PFSK-1 (cell line): ENCODE measurements at regions not wholly inside any gene's neighbourhood (a gene's known extent, or its start where the extent isn't known, plus 50 kb on each side); places are given as distances from the start of the nearest gene placed in this dataset.

Experiments
- POLR2AphosphoS5 ChIP-seq: IDR thresholded peaks from 2 replicates; pipeline ENCODE4 v1.6.1; 2012; ENCODE audit warnings: low read depth, mild to moderate bottlenecking, control low read depth, low read length, moderate library complexity
- SIN3A ChIP-seq: IDR thresholded peaks from 2 replicates; pipeline ENCODE4 v1.6.1; 2012; ENCODE audit warnings: mild to moderate bottlenecking, low read length, moderate library complexity, borderline replicate concordance; ENCODE audit not compliant: insufficient read depth
- TAF1 ChIP-seq: IDR thresholded peaks from 2 replicates; pipeline ENCODE4 v1.6.1; 2012; ENCODE audit warnings: low read length, control low read depth, borderline replicate concordance; ENCODE audit not compliant: insufficient read depth

DNA sequence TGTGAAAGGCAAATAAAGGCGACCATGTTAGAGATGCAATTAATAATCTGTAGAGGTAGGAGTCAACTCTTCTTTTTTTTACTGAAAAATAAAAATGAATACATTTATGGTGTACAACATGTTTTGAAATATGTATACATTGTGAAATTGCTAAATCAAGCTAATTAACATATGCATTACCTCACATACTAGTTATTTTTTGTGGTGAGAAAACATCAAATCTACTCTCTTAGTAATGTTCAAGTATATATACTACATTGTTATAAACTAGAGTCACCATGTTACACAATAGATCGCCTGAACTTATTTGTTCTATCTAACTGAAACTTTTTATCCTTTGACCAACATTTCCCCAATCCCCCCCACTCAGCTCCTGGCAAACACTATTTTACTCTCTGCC is 143.2 kb downstream of the POU4F1 start:
- no peak for TF ChIP-seq POLR2AphosphoS5
- TF ChIP-seq SIN3A, result no peak
- TF ChIP-seq TAF1, result no peak
